B cell (primary cell): ENCODE measurements at regions not wholly inside any gene's neighbourhood (a gene's known extent, or its start where the extent isn't known, plus 50 kb on each side); places are given as distances from the start of the nearest gene placed in this dataset.

Experiments used
- ATAC-seq: fragments of 200-7000 bp; cut with Tn5 transposase; one replicate; pipeline ENCODE4 v1.10.0; 2021; ENCODE audit warnings: low read depth, mild to moderate bottlenecking, moderate number of reproducible peaks, moderate library complexity
- CTCF ChIA-PET: fragments of 350-600 bp; sonication (Branson Sonifier 250); formaldehyde crosslinking; loops from one replicate; lab custom pipeline; 2021; ENCODE audit warnings: antibody characterized with exemption, inconsistent platforms; lab: Charles Lee
- POLR2A ChIA-PET: fragments of 350-600 bp; sonication (Branson Sonifier 250); formaldehyde crosslinking; loops from one replicate; lab custom pipeline; 2021; ENCODE audit warnings: antibody characterized with exemption; lab: Charles Lee
- DNase-seq: peaks from one replicate; pipeline ENCODE4 v3.0.0; 2013
- H2AFZ ChIP-seq: 2 replicates; pipeline ENCODE4 v1.6.1; 2012; ENCODE audit warnings: mild to moderate bottlenecking, low read depth, low read length; ENCODE audit not compliant: insufficient read depth, poor library complexity, severe bottlenecking
- H3K27ac ChIP-seq, 2 donors: 1 replicate in 1 of 2; 2 replicates in 1 of 2; pipeline ENCODE4 v1.5.1; 2012 to 2013; ENCODE audit warnings: low read length in 2 of 2, mild to moderate bottlenecking in 2 of 2, moderate library complexity in 1 of 2
- H3K27me3 ChIP-seq, 4 experiments: fragments of 200-600 bp in 1 of 4; sonication (generic) in 1 of 4; replicated peaks in 1 of 4; 1 replicate in 2 of 4; 2 replicates in 2 of 4; pipeline versions ENCODE4 v1.6.1 to v1.7.0; 2013 to 2016; ENCODE audit warnings: low read length in 3 of 4, mild to moderate bottlenecking in 2 of 4, mixed read lengths in 1 of 4, moderate library complexity in 1 of 4; ENCODE audit not compliant: insufficient read depth in 4 of 4, control insufficient read depth in 3 of 4; ENCODE audit errors: control extremely low read depth in 1 of 4
- H3K36me3 ChIP-seq, 2 experiments: replicated peaks in 1 of 2; 1 replicate in 1 of 2; 2 replicates in 1 of 2; pipeline versions ENCODE4 v1.6.1 to v1.7.1; 2013; ENCODE audit warnings: low read length in 1 of 2; ENCODE audit not compliant: insufficient read depth in 2 of 2, control insufficient read depth in 1 of 2; ENCODE audit errors: control extremely low read depth in 1 of 2, extremely low read depth in 1 of 2
- H3K4me1 ChIP-seq, 2 donors: fragments of 200-600 bp in 1 of 2; sonication (generic) in 1 of 2; 1 replicate in 1 of 2; 2 replicates in 1 of 2; pipeline versions ENCODE4 v1.5.1 to v1.6.1; 2013 to 2017; ENCODE audit warnings: low read length in 2 of 2; ENCODE audit not compliant: control insufficient read depth in 2 of 2, insufficient read depth in 2 of 2
- H3K4me2 ChIP-seq: replicated peaks from 2 replicates; pipeline ENCODE3; 2012; ENCODE audit warnings: mild to moderate bottlenecking, low read depth, low read length; ENCODE audit not compliant: poor library complexity, severe bottlenecking
- H3K4me3 ChIP-seq, 5 experiments: fragments of 200-600 bp in 1 of 5; sonication (generic) in 1 of 5; 1 replicate in 3 of 5; 2 replicates in 2 of 5; pipeline versions ENCODE4 v1.5.1 to v1.7.0; 2011 to 2016; ENCODE audit warnings: low read length in 4 of 5, mild to moderate bottlenecking in 4 of 5, low read depth in 2 of 5, control low read depth in 1 of 5, moderate library complexity in 1 of 5; ENCODE audit not compliant: insufficient read depth in 1 of 5; ENCODE audit errors: control extremely low read depth in 1 of 5, extremely low read depth in 1 of 5
- H3K79me2 ChIP-seq: fragments of 200-600 bp; sonication (generic); one replicate; pipeline ENCODE4 v1.6.0; 2016; ENCODE audit warnings: low read length; ENCODE audit not compliant: control insufficient read depth, insufficient read depth
- H3K9ac ChIP-seq: fragments of 200-600 bp; sonication (generic); 2 replicates; pipeline ENCODE4 v1.6.1; 2017; ENCODE audit warnings: mild to moderate bottlenecking, low read length, moderate library complexity
- H3K9me3 ChIP-seq, 3 donors: one replicate each; pipeline versions ENCODE4 v1.6.1 to v1.7.1; 2013; ENCODE audit warnings: low read length in 2 of 3; ENCODE audit not compliant: control insufficient read depth in 2 of 3, insufficient read depth in 1 of 3; ENCODE audit errors: control extremely low read depth in 1 of 3
- H4K20me1 ChIP-seq: 2 replicates; pipeline ENCODE4 v1.6.0; 2012; ENCODE audit warnings: mild to moderate bottlenecking, low read length; ENCODE audit not compliant: insufficient read depth, control insufficient read depth, poor library complexity, severe bottlenecking
- H3K27ac Mint-ChIP-seq: one replicate; pipeline ENCODE4 v1.8.0; 2021; ENCODE audit warnings: mixed read lengths
- H3K27me3 Mint-ChIP-seq: one replicate; pipeline ENCODE4 v1.8.0; 2021; ENCODE audit warnings: mixed read lengths
- H3K4me1 Mint-ChIP-seq: one replicate; pipeline ENCODE4 v1.8.0; 2021; ENCODE audit warnings: mixed read lengths
- H3K4me3 Mint-ChIP-seq: one replicate; pipeline ENCODE4 v1.8.0; 2021; ENCODE audit warnings: mixed read lengths
- H3K9me3 Mint-ChIP-seq: one replicate; pipeline ENCODE4 v1.8.0; 2022; ENCODE audit warnings: mixed read lengths; ENCODE audit not compliant: insufficient read depth
- EZH2 ChIP-seq: IDR thresholded peaks from 2 replicates; pipeline ENCODE4 v1.6.1; 2012; ENCODE audit warnings: borderline replicate concordance, low read depth, mild to moderate bottlenecking, moderate library complexity, low read length; ENCODE audit not compliant: insufficient read depth, poor library complexity, severe bottlenecking
- WGBS: methylation state at CpG from one replicate; pipeline ENCODE4 v1.1.5; 2013; ENCODE audit warnings: missing lambda C conversion rate; ENCODE audit not compliant: insufficient coverage; 5-methylcytosine and 5-hydroxymethylcytosine counted together
- intact Hi-C: fragments of 100-400 bp; cut with micrococcal nuclease; formaldehyde crosslinking; loops from one replicate; pipeline ENCODE4 v1.10.0; 2022
- TF ChIP-seq, protein P1 (sequence below): fragments of 200-600 bp; IDR thresholded peaks from one replicate; pipeline ENCODE4 v1.8.0; 2022; ENCODE audit warnings: antibody characterized with exemption, mild to moderate bottlenecking

DNA sequence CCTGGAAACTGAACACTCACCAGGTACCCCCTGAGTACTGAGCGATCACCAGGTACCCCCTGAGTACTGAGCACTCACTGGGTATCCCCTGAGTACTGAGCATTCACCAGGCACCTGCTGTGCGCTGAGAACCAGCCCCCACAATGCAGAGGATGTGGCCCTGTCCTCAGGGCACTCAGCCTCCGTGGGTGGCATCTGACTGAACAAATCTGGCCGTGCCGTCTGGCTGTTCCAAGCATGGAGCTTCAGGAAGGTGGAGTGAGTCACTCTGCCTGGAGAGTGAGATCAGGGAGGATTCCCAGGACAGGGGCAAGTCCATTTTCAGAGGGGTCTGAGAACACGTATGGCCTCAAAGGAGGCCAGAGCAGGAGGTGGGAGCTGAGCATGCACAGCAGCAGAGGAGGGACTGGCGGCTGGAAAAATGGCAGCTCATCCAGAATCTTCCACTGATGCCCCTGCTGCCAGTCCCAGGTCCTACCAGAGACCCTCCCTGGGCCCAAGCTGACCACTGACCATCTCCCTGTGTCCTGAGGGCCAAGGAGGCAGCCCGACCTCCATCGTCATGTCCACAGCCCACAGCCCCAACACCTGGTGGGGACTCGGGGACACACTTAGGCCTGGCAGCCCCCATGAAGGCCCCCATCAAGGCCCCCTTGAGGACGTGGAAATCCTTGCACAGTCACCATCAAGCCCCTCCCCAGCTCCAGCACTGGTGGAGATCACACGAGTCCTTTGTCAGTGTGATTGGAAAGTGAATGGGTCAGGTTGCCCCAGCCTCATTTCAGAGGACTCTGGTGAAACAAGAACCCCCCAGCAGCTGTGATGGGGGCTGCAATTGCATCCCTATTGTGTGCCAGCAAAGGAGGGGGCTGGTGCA lies 94.1 kb downstream of the HMX1 start:
- DNase-seq, result no peak
- no peaks in the 10 kb centered on the region for H3K27me3 ChIP-seq

DNA sequence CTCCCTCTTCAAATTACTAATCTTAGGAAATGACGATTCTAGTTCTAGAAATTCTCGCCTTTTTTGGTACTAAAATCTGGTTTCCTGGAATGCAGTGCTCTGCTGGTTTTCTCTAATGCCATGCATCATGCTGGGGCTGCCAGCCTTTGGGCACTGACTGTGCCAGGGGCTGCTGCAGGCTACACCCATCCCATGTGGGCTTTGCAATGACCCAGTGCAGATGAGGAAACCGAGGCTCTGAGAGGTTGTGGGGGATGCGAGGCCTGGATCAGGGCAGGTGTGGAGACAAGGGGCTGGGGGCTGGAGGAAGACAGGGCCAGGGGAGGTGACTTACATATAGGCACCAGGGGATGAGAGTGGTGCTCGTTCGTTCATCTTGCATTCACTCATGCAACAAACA lies 95.3 kb downstream of the HMX1 start:
- no peak overlapping the region for H3K4me3 Mint-ChIP-seq
- Histone ChIP-seq H3K9me3 (peaks cover 0 to 17% (median 0%) of the 10 kb centered on the region in 3 donors), H3K36me3 (no peaks in the 10 kb centered on the region), H4K20me1 (no peaks in the 10 kb centered on the region), H3K4me1 (no peaks in the 10 kb centered on the region), H3K27me3 (no peaks in the 10 kb centered on the region), H3K9ac (no peak overlapping the region), H3K27ac (no peak overlapping the region), H3K4me3 (no peak overlapping the region), H3K4me2 (no peak overlapping the region), H2AFZ (no peak overlapping the region), H3K79me2 (no peaks in the 10 kb centered on the region)
- no peak overlapping the region for H3K27ac Mint-ChIP-seq
- H3K9me3 Mint-ChIP-seq, result no peaks in the 10 kb centered on the region
- intact Hi-C loops, result no loop called here
- DNase-seq (no peak), ATAC-seq (no peak)
- H3K27me3 Mint-ChIP-seq, result no peaks in the 10 kb centered on the region
- CTCF ChIA-PET, result no interaction called here
- TF ChIP-seq, protein P1, sequence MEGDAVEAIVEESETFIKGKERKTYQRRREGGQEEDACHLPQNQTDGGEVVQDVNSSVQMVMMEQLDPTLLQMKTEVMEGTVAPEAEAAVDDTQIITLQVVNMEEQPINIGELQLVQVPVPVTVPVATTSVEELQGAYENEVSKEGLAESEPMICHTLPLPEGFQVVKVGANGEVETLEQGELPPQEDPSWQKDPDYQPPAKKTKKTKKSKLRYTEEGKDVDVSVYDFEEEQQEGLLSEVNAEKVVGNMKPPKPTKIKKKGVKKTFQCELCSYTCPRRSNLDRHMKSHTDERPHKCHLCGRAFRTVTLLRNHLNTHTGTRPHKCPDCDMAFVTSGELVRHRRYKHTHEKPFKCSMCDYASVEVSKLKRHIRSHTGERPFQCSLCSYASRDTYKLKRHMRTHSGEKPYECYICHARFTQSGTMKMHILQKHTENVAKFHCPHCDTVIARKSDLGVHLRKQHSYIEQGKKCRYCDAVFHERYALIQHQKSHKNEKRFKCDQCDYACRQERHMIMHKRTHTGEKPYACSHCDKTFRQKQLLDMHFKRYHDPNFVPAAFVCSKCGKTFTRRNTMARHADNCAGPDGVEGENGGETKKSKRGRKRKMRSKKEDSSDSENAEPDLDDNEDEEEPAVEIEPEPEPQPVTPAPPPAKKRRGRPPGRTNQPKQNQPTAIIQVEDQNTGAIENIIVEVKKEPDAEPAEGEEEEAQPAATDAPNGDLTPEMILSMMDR, result no peak
- TF ChIP-seq EZH2, result no peak
- WGBS, result 78% methylated on average over 2 of the region's 6 CpGs
- POLR2A ChIA-PET, result no interaction called here
- no peaks in the 10 kb centered on the region for H3K4me1 Mint-ChIP-seq

More for the DNA sequence above, 94.1 kb downstream of the HMX1 start:
- Mint-ChIP-seq H3K27ac (no peak overlapping the region), H3K4me1 (no peaks in the 10 kb centered on the region), H3K27me3 (no peaks in the 10 kb centered on the region), H3K4me3 (no peak overlapping the region), H3K9me3 (no peaks in the 10 kb centered on the region)
- H3K79me2 ChIP-seq, result no peaks in the 10 kb centered on the region
- POLR2A ChIA-PET, result no interaction called here
- TF ChIP-seq, protein P1, result no peak
- no peak for TF ChIP-seq EZH2
- peaks cover 0 to 14% (median 0%) of the 10 kb centered on the region in 3 donors for H3K9me3 ChIP-seq
- no peak overlapping the region for H2AFZ ChIP-seq
- no peaks in the 10 kb centered on the region for H4K20me1 ChIP-seq
- no peaks in the 10 kb centered on the region for H3K36me3 ChIP-seq
- H3K4me3 ChIP-seq, result no peak overlapping the region
- WGBS, result 83% methylated on average over 10 of the region's 12 CpGs
- H3K4me2 ChIP-seq, result no peak overlapping the region
- H3K9ac ChIP-seq, result no peak overlapping the region
- intact Hi-C loops, result no loop called here
- H3K4me1 ChIP-seq, result no peaks in the 10 kb centered on the region
- CTCF ChIA-PET, result no interaction called here
- ATAC-seq, result no peak
- H3K27ac ChIP-seq, result no peak overlapping the region
